ENCODE measurements at regions not wholly inside any gene's neighbourhood (a gene's known extent, or its start where the extent isn't known, plus 50 kb on each side); places are given as distances from the start of the nearest gene placed in this dataset.

DNA sequence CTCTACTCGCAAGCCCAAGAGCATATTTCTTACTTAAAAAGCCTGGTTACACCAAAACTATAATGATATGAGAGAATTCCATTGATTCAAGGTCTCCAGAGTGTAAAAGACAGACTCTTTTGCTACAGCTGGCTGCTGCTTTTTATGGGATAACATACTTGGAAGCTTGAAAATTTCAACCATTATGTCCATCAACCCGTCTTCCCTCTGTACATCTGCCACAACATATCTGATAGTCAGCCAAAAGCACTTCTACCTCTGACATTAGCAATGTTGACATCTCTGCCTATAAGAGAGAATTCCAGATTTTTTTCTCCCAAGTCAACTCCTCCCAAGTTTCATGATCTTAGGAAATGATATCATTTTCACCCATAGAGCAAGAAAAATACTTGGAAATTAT lies 54.4 kb upstream of the IQCM start:
- FAIRE-seq (no peak), DNase-seq (ENCODE audit: insufficient read length, low spot score) (no peak)
- TF ChIP-seq POLR2A (IDR thresholded peaks at IDR 0.05; ENCODE audit: low read depth, low read length), result no peak

DNA sequence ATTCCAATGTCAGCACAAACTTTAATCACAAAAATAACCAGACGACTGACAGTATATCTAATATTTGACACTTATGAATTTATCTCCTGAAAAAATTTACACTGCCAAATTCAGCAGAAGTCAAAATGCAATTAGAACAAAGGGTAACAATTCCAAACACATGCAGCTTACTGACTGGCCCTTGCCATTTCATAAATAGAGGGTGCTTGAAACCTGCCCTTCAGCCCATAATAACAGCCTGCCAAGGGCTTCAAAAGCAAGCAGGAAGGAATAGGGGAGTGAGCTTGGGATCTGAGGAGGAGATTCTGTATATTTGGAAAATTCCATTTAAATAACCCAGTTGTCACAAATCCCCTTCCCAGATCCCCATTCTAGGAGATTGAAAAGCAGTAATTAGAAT lies 66.1 kb upstream of the IQCM start:
- DNase-seq (ENCODE audit: insufficient read length, low spot score) (no peak), FAIRE-seq (no peak)
- TF ChIP-seq POLR2A (IDR thresholded peaks at IDR 0.05; ENCODE audit: low read depth, low read length), result no peak

DNA sequence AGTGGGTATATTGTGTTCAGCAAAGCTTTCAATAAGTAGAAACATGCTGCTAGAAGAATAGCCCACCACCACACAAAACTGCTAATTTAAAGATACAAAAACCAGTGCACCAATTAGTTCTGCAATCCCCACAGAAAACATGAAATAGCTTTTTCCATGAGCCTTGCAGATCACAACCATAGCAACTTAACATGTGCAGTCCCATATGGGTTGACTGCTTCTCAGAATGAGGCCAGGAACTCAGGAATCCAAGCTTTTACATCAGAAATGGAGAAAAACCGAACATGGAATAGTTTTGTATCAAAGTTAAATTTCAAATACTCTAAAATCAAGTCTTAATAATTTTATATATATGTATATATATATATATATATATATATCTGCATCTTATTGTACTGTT lies 66.6 kb upstream of the IQCM start:
- FAIRE-seq (no peak), DNase-seq (ENCODE audit: insufficient read length, low spot score) (no peak)
- no peak for TF ChIP-seq POLR2A (IDR thresholded peaks at IDR 0.05; ENCODE audit: low read depth, low read length)

DNA sequence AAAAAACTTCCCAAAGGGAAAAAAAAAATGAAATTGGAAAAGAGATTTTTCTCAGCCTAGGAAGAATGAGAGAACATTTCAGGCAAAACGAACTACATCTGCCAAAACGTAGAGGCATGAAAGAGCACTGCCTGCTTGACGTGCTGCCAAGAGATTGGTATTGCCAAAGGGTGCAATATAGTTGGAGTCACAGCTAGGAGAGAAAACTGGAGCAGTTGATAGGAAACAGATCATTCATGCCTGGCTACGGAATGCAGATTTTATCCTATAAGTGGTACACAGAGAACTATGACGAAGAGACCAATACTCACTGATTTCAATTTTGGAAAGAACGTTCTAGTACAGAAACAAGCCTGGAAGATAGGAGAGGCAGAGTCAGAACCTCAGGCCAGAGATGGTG lies 68.4 kb upstream of the IQCM start:
- no peak for TF ChIP-seq POLR2A (IDR thresholded peaks at IDR 0.05; ENCODE audit: low read depth, low read length)
- FAIRE-seq (no peak), DNase-seq (ENCODE audit: insufficient read length, low spot score) (no peak)

DNA sequence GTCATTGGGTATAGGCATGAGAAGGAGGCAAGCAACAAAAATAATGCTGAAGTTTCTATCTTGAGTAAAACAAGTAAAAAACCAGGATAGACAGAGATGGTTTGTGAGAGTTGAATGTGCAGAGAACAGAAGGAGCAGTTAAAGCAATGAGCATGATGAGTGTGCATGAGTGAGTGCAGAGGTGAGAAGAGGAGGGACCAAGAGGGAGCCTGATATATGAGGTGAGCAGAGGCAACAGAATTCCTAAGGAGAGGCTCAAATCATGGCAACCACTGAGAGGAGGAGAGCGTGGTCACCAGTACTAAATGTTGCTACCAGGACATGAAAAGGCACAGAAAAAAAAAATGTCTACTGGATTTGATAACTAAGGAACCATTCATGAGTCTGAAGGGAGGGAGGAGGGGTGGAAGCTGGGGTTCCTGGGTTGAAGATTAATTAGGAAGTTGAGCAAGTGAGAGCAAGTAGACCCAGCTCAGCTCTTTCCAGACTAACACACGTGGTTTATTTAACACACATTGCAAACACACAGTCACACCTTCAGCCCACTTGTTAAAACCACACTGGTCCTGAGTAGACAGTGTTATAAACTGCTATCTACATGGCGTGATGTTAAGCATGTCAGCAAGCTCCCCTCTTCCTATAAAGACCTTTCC lies 69.0 kb upstream of the IQCM start:
- TF ChIP-seq POLR2A (IDR thresholded peaks at IDR 0.05; ENCODE audit: low read depth, low read length), result no peak
- DNase-seq (ENCODE audit: insufficient read length, low spot score), result no peak
- FAIRE-seq, result no peak

DNA sequence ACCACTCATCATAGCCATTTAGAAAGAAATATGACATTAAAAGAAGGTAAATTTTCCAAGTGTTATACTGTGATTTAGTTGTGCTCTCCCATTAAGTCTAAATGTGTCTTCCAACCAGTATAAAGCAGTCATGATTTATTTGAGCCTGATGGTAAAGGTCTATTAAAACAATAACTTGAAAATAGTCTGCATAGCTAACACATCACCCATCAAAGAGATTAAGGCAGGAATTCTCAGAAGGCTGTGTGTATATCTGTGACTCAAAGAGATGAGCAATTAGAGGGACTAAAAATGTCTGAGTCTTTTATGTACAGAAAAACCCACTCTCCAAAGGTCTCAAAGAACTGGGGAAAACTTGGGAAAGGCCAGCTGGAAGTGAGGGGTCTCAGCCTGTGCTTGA lies 70.3 kb upstream of the IQCM start:
- no peak for TF ChIP-seq POLR2A (IDR thresholded peaks at IDR 0.05; ENCODE audit: low read depth, low read length)
- no peak for FAIRE-seq
- peak; percentile 6 for DNase-seq (ENCODE audit: insufficient read length, low spot score)

DNA sequence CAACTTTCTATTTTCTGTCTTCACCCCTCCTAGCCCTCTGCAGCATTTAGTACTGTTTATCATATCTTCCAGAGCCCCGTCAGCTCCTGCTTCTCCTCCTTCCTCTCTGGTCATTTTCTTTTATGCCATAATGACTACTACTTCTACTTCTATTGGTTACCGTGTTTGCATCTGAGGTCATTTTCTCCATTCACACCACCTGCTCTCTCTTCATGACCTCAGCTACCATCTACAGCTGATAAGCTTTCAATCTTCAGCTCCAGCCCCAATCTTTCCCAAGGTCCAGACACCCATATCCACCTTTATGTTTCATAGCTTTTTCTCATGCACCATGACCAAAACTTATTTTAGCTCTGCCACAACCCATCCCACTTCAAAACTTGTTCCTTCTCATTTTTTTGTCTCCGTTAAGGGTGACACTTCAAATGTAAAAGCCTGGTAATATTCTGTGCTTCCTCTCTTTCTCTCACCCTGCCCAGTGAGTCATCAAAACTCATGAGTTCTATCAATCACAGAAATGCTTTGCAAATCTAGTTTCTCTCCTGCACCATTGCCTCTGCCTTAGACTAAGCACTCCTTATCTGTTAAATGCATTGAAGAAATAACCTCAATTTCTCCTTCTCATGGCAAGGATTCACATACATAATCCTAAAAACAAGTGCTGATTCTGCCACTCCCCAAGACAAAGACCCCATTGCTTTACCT lies 71.3 kb upstream of the IQCM start:
- TF ChIP-seq POLR2A (IDR thresholded peaks at IDR 0.05; ENCODE audit: low read depth, low read length), result no peak
- no peak for FAIRE-seq
- DNase-seq (ENCODE audit: insufficient read length, low spot score), result no peak

DNA sequence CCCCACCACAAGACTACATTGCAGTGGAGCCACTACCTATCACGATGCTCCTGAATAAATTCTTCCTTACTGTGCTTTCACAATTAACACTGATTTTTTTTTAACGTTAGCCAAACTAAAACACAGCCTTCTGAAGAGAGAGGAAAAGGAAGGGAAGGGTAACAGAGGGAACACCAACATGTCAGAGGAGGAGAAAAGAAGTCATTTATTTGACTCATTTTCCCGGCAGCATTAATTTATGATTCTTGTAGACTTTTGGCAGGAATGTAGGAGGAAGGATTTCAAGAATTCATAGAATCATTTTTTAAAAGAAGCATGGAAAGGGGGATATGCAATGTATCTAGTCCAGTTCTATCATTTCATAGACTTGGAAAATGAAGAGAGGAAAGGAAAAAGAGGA lies 74.3 kb upstream of the IQCM start:
- no peak for FAIRE-seq
- TF ChIP-seq POLR2A (IDR thresholded peaks at IDR 0.05; ENCODE audit: low read depth, low read length), result no peak

DNA sequence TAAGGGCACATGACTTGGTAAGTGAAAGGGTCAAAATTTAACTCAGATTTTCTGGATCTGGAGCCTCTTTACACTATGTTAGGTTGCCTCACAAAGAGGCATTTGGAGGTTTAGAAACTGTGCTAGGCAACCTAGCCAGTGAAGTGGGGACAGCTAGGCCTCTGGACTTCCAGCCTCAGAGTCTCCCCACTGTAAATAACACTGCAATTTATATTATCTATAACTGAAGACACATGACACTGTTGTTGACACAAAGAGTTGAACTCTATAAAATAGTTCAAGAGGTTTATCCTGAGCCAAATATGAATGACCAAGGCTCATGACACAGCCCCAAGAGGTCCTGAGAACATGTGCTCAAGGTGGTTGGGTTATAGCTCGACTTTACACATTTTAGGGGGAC lies 74.9 kb upstream of the IQCM start:
- FAIRE-seq (no peak), DNase-seq (ENCODE audit: insufficient read length, low spot score) (no peak)
- TF ChIP-seq POLR2A (IDR thresholded peaks at IDR 0.05; ENCODE audit: low read depth, low read length), result no peak

More for the DNA sequence above, 74.3 kb upstream of the IQCM start:
- DNase-seq (ENCODE audit: insufficient read length, low spot score), result no peak

DNA sequence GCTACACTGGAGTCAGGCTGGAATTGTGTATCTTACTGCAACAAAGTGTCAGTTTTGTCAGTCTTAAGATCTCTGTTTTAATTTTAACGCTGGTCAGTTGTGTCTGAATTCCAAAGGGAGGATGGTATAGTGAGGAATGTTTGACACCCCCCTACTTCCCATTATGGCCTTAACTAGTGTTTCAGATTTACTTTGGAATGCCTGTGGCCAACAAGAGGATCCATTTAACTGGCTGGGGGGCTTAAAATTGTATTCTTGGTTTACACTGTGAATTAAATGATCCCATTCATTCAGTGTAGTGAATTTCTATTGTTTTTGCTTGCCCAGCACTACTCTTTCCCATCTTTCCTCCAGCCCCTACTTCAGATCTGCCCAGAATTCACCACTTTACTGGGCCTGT lies 75.8 kb upstream of the IQCM start:
- DNase-seq (ENCODE audit: insufficient read length, low spot score) (no peak), FAIRE-seq (no peak)
- no peak for TF ChIP-seq POLR2A (IDR thresholded peaks at IDR 0.05; ENCODE audit: low read depth, low read length)

DNA sequence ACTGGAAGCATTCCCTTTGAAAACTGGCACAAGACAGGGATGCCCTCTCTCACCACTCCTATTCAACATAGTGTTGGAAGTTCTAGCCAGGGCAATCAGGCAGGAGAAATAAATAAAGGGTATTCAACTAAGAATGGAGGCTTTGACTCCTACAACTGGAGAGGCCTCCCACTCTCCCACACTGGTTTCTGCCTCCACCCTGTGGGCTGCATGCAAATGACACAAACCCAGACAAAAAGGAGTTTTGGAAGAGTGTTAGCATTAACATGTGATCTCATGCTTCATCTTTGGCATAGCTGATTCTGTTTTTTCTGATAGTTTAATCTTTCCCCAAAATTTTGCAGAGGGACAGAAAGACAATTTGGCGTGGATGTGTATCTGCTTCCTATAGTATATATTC lies 80.8 kb upstream of the IQCM start:
- DNase-seq (ENCODE audit: insufficient read length, low spot score), result no peak
- no peak for TF ChIP-seq POLR2A (IDR thresholded peaks at IDR 0.05; ENCODE audit: low read depth, low read length)
- peak; percentile 71 for FAIRE-seq

DNA sequence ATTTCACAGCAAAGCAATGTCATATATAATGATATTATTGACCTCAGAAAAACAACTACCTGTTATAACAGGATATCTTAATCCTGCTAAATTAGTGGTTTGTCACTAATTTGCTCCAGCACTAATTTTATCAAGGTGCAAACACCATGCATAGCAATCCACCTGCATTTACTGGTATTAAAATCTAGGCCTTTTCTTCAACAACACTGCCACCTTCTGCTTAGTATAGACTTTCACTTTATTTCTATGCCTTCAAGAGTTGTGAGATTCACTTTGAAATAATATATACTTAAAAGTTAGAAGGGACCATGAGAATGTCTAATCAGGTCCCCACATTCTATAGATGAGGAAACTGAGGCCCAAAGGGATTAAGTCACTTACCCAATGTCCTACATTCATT lies 82.1 kb upstream of the IQCM start:
- no peak for TF ChIP-seq POLR2A (IDR thresholded peaks at IDR 0.05; ENCODE audit: low read depth, low read length)
- FAIRE-seq (no peak), DNase-seq (ENCODE audit: insufficient read length, low spot score) (no peak)

DNA sequence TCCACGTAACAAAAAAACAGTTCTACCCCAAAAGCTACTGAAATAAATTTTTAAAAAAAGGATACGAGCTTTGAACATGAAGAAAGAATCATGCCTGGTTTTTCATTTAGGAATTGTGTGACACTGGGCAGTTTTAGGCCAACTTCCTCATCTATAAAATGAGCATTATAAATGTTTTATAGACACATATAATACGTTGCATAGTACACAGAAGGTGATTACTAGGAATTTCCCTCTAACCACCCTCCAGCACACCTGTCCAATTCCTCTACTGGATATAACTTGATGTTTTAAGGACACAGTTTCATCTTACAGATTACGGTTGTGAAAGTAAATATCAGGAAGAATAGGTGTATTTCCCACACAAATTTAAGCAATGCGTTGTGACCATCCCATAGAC lies 85.5 kb upstream of the IQCM start:
- TF ChIP-seq POLR2A (IDR thresholded peaks at IDR 0.05; ENCODE audit: low read depth, low read length), result no peak
- FAIRE-seq, result no peak
- DNase-seq (ENCODE audit: insufficient read length, low spot score), result no peak

DNA sequence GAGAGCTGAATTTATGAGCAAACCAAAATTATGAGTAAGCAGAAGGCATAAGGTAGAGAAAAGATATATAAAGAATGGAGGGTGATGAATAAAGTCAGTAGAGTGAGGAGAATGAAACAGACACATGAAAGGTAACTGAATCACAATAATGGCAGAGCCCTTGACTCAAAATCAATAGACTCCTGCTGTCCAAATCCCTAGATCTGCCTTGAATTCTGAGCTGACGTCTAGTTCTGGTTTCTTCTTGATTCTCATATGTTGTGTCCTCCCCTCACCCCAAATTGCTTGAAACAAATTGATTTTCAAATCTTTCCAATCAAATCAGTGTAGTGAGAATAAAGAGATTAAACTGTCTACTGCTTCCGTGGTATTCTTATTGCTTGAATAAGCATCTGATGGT lies 86.6 kb upstream of the IQCM start:
- DNase-seq (ENCODE audit: insufficient read length, low spot score), result no peak
- no peak for TF ChIP-seq POLR2A (IDR thresholded peaks at IDR 0.05; ENCODE audit: low read depth, low read length)
- FAIRE-seq, result no peak

DNA sequence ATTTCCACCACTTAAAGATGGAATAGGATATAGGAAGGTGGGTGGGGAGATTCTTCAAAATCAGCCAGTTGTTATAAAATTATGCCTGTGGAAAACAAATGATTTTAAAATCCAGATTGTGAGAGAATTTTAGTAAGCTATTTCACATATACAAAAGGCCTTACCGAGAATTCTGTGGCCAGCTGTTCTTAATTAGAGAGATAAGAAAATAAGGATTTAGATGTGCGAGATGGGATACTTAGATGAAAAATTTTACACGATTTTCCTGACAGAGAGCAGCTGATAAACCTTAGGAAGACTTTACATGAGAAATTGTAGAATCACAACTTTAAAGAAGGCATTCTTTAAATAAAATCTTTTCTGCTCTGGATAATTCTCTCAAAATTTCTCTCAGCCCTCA lies 94.5 kb upstream of the IQCM start:
- DNase-seq (ENCODE audit: insufficient read length, low spot score) (no peak), FAIRE-seq (no peak)
- TF ChIP-seq POLR2A (IDR thresholded peaks at IDR 0.05; ENCODE audit: low read depth, low read length), result no peak

Data from H54 (cell line).